ENCODE measurements at regions not wholly inside any gene's neighbourhood (a gene's known extent, or its start where the extent isn't known, plus 50 kb on each side); places are given as distances from the start of the nearest gene placed in this dataset.

GRCh38 chr6:137272403-137272802 lies 53.2 kb upstream of the IFNGR1 start:
- intact Hi-C loops (cut with micrococcal nuclease; ENCODE audit: unreplicated experiment), result loop anchor here (10.0 kb wide), 1 partner anchor 732 kb away; no protein-coding TSS in a partner anchor
- no peak overlapping the region for H3K4me3 ChIP-seq (ENCODE audit: low read depth, low read length)
- H3K4me1 ChIP-seq, result peaks cover 12% of the 10 kb centered on the region
- ChIA-PET POLR2A (no interaction called here), CTCF (interaction anchor here (1.4 to 1.5 kb wide), 3 partner anchors 42 to 317 kb away, joined by 5 to 16 read pairs (median 5); no protein-coding TSS in a partner anchor)
- no peak overlapping the region for H3K27ac Mint-ChIP-seq (ENCODE audit: unreplicated experiment)
- no peak overlapping the region for H3K4me3 Mint-ChIP-seq (ENCODE audit: unreplicated experiment)
- H3K27me3 ChIP-seq (replicated peaks; ENCODE audit: control insufficient read depth, insufficient read depth, low read length), result no peaks in the 10 kb centered on the region
- no peak for DNase-seq
- no peaks in the 10 kb centered on the region for H3K27me3 Mint-ChIP-seq (ENCODE audit: insufficient read depth, unreplicated experiment)
- H3K36me3 ChIP-seq (ENCODE audit: control insufficient read depth, insufficient read depth, low read length), result no peaks in the 10 kb centered on the region
- TF ChIP-seq, protein P1, sequence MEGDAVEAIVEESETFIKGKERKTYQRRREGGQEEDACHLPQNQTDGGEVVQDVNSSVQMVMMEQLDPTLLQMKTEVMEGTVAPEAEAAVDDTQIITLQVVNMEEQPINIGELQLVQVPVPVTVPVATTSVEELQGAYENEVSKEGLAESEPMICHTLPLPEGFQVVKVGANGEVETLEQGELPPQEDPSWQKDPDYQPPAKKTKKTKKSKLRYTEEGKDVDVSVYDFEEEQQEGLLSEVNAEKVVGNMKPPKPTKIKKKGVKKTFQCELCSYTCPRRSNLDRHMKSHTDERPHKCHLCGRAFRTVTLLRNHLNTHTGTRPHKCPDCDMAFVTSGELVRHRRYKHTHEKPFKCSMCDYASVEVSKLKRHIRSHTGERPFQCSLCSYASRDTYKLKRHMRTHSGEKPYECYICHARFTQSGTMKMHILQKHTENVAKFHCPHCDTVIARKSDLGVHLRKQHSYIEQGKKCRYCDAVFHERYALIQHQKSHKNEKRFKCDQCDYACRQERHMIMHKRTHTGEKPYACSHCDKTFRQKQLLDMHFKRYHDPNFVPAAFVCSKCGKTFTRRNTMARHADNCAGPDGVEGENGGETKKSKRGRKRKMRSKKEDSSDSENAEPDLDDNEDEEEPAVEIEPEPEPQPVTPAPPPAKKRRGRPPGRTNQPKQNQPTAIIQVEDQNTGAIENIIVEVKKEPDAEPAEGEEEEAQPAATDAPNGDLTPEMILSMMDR (IDR thresholded peaks at IDR 0.05; ENCODE audit: insufficient read depth in 1 of 2, low read depth in 1 of 2, low read length in 1 of 2, severe bottlenecking in 1 of 2, unreplicated experiment in 1 of 2), result no peak
- H3K36me3 Mint-ChIP-seq (ENCODE audit: insufficient read depth, unreplicated experiment), result no peaks in the 10 kb centered on the region
- H3K4me1 Mint-ChIP-seq (ENCODE audit: low read depth, unreplicated experiment), result peaks cover 1% of the 10 kb centered on the region
- no peaks in the 10 kb centered on the region for H3K9me3 ChIP-seq
- no peaks in the 10 kb centered on the region for H3K9me3 Mint-ChIP-seq (ENCODE audit: unreplicated experiment)
- no TSS peak for BruUV-seq (replicated peaks)

DNA sequence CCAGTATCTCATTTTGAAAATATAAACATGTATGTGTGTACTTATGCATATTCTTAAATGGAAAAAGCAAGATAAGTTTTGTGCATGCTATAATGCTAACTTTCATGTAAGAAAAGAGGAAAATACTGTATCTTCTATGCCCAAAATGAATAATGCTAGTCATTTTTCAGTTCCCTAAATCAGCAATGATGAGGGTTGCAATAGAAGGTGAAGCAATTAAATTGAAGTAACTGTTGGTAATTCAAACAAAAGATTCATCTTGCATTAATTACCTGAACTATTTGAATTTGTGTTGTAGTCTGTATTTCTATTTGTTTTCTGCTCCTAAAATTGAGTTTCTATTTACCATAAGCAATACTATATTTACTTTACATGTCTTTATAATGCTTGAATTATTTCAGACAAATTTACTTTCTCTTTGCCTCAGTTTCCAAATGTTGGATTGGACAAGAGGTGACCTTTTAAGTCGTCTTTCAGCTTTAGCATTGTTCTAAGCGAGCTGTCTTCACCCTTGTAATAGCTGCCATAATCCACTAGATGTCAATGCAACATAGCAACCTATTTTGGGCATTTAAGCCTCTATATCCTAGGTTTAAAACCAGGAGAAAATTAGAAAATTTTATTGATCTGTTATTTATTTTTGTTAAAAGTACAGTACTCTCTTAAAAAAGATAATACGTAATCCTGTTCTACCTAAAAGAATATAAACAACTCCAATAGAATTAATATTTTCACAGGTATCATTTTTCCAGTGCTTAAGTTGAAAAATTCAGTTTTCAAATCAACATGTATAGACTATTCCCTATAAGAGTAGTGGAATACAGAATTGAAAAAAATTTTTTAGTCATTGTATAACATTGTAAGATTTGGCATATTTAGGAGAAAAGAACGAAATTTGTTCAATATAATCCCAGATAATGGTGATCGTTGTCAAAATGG lies 52.3 kb upstream of the IFNGR1 start:
- Histone ChIP-seq H3K4me1 (peaks cover 4% of the 10 kb centered on the region; the same call in 1 of the 2 replicates), H3K27me3 (replicated peaks; ENCODE audit: control insufficient read depth, insufficient read depth, low read length) (no peaks in the 10 kb centered on the region), H3K9me3 (no peaks in the 10 kb centered on the region), H3K4me3 (ENCODE audit: low read depth, low read length) (no peak overlapping the region), H3K36me3 (ENCODE audit: control insufficient read depth, insufficient read depth, low read length) (no peaks in the 10 kb centered on the region)
- TF ChIP-seq, protein P1 (IDR thresholded peaks at IDR 0.05; ENCODE audit: insufficient read depth in 1 of 2, low read depth in 1 of 2, low read length in 1 of 2, severe bottlenecking in 1 of 2, unreplicated experiment in 1 of 2), result peak; percentile 76 to 88
- peak in 1 of 2 experiments; percentile 50 for DNase-seq
- H3K9me3 Mint-ChIP-seq (ENCODE audit: unreplicated experiment), result no peaks in the 10 kb centered on the region
- no peaks in the 10 kb centered on the region for H3K4me1 Mint-ChIP-seq (ENCODE audit: low read depth, unreplicated experiment)
- H3K36me3 Mint-ChIP-seq (ENCODE audit: insufficient read depth, unreplicated experiment), result no peaks in the 10 kb centered on the region
- POLR2A ChIA-PET, result no interaction called here
- H3K27ac Mint-ChIP-seq (ENCODE audit: unreplicated experiment), result no peak overlapping the region
- no TSS peak for BruUV-seq (replicated peaks)
- no peak overlapping the region for H3K4me3 Mint-ChIP-seq (ENCODE audit: unreplicated experiment)
- intact Hi-C loops (cut with micrococcal nuclease; ENCODE audit: unreplicated experiment), result loop anchor here (1.0 to 10.0 kb wide), 7 partner anchors 43 to 733 kb away; no protein-coding TSS in a partner anchor
- H3K27me3 Mint-ChIP-seq (ENCODE audit: insufficient read depth, unreplicated experiment), result no peaks in the 10 kb centered on the region
- CTCF ChIA-PET, result interaction anchor here (1.0 to 1.5 kb wide), 5 partner anchors 43 to 596 kb away, joined by 3 to 16 read pairs (median 5); partner anchors contain the start of gene TNFAIP3

GRCh38 chr6:137269803-137270202 lies 50.6 kb upstream of the IFNGR1 start:
- ChIA-PET CTCF (interaction anchor here (1.0 kb wide), 1 partner anchor 176 kb away, joined by 3 read pairs; no protein-coding TSS in a partner anchor), POLR2A (no interaction called here)
- intact Hi-C loops (cut with micrococcal nuclease; ENCODE audit: unreplicated experiment), result loop anchor here (2.0 to 10.0 kb wide), 2 partner anchors 175 to 735 kb away; no protein-coding TSS in a partner anchor
- Mint-ChIP-seq H3K4me3 (ENCODE audit: unreplicated experiment) (no peak overlapping the region), H3K9me3 (ENCODE audit: unreplicated experiment) (peaks cover 16% of the 10 kb centered on the region), H3K4me1 (ENCODE audit: low read depth, unreplicated experiment) (no peaks in the 10 kb centered on the region), H3K27ac (ENCODE audit: unreplicated experiment) (no peak overlapping the region), H3K27me3 (ENCODE audit: insufficient read depth, unreplicated experiment) (no peaks in the 10 kb centered on the region), H3K36me3 (ENCODE audit: insufficient read depth, unreplicated experiment) (no peaks in the 10 kb centered on the region)
- TF ChIP-seq, protein P1 (IDR thresholded peaks at IDR 0.05; ENCODE audit: insufficient read depth in 1 of 2, low read depth in 1 of 2, low read length in 1 of 2, severe bottlenecking in 1 of 2, unreplicated experiment in 1 of 2), result no peak
- BruUV-seq (replicated peaks), result no TSS peak
- 0 out of 2 replicates have a peak, but pooled peaks cover 3% of the 10 kb centered on the region for H3K4me1 ChIP-seq
- no peak overlapping the region for H3K4me3 ChIP-seq (ENCODE audit: low read depth, low read length)
- no peak for DNase-seq
- H3K27me3 ChIP-seq (replicated peaks; ENCODE audit: control insufficient read depth, insufficient read depth, low read length), result no peaks in the 10 kb centered on the region
- no peaks in the 10 kb centered on the region for H3K9me3 ChIP-seq
- H3K36me3 ChIP-seq (ENCODE audit: control insufficient read depth, insufficient read depth, low read length), result no peaks in the 10 kb centered on the region

All from Caco-2 (cell line).